Ishikawa (cell line): ENCODE measurements at regions not wholly inside any gene's neighbourhood (a gene's known extent, or its start where the extent isn't known, plus 50 kb on each side); places are given as distances from the start of the nearest gene placed in this dataset.

Experiments
- EP300 ChIP-seq: IDR thresholded peaks from 2 replicates; pipeline ENCODE4 v1.6.1; 2012; ENCODE audit warnings: borderline replicate concordance
- NFIC ChIP-seq: IDR thresholded peaks from 2 replicates; pipeline ENCODE4 v1.6.1; 2012
- RAD21 ChIP-seq: IDR thresholded peaks from 2 replicates; pipeline ENCODE4 v1.6.1; 2012; ENCODE audit warnings: low read depth
- TCF12 ChIP-seq: IDR thresholded peaks from 2 replicates; pipeline ENCODE4 v1.6.1; 2012; ENCODE audit warnings: low read depth
- YY1 ChIP-seq: IDR thresholded peaks from 2 replicates; pipeline ENCODE4 v1.6.1; 2012; ENCODE audit warnings: low read depth
- TF ChIP-seq, protein P1 (sequence below): IDR thresholded peaks from 2 replicates; pipeline ENCODE4 v1.6.1; 2012
- TF ChIP-seq, protein P2 (sequence below): IDR thresholded peaks from 2 replicates; pipeline ENCODE4 v1.6.1; 2012
- TF ChIP-seq, protein P3 (sequence below): IDR thresholded peaks from 2 replicates; pipeline ENCODE4 v1.6.1; 2012; ENCODE audit warnings: low read depth, mild to moderate bottlenecking

GRCh38 chr20:22797103-22797502 lies 212.7 kb upstream of the FOXA2 start:
- TF ChIP-seq, protein P1, sequence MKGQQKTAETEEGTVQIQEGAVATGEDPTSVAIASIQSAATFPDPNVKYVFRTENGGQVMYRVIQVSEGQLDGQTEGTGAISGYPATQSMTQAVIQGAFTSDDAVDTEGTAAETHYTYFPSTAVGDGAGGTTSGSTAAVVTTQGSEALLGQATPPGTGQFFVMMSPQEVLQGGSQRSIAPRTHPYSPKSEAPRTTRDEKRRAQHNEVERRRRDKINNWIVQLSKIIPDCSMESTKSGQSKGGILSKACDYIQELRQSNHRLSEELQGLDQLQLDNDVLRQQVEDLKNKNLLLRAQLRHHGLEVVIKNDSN = no peak
- TF ChIP-seq RAD21 (no peak), NFIC (no peak), EP300 (no peak), YY1 (no peak), TCF12 (no peak)
- TF ChIP-seq, protein P2, sequence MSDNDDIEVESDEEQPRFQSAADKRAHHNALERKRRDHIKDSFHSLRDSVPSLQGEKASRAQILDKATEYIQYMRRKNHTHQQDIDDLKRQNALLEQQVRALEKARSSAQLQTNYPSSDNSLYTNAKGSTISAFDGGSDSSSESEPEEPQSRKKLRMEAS = no peak
- TF ChIP-seq, protein P3, sequence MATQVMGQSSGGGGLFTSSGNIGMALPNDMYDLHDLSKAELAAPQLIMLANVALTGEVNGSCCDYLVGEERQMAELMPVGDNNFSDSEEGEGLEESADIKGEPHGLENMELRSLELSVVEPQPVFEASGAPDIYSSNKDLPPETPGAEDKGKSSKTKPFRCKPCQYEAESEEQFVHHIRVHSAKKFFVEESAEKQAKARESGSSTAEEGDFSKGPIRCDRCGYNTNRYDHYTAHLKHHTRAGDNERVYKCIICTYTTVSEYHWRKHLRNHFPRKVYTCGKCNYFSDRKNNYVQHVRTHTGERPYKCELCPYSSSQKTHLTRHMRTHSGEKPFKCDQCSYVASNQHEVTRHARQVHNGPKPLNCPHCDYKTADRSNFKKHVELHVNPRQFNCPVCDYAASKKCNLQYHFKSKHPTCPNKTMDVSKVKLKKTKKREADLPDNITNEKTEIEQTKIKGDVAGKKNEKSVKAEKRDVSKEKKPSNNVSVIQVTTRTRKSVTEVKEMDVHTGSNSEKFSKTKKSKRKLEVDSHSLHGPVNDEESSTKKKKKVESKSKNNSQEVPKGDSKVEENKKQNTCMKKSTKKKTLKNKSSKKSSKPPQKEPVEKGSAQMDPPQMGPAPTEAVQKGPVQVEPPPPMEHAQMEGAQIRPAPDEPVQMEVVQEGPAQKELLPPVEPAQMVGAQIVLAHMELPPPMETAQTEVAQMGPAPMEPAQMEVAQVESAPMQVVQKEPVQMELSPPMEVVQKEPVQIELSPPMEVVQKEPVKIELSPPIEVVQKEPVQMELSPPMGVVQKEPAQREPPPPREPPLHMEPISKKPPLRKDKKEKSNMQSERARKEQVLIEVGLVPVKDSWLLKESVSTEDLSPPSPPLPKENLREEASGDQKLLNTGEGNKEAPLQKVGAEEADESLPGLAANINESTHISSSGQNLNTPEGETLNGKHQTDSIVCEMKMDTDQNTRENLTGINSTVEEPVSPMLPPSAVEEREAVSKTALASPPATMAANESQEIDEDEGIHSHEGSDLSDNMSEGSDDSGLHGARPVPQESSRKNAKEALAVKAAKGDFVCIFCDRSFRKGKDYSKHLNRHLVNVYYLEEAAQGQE = no peak
